Thyroid gland (tissue), 4 donors: ENCODE measurements at regions not wholly inside any gene's neighbourhood (a gene's known extent, or its start where the extent isn't known, plus 50 kb on each side); places are given as distances from the start of the nearest gene placed in this dataset.
"Not testable (repeated sequence)": the region's sequence is repeated elsewhere in the genome, so short reads cannot be mapped to it uniquely, and the experiment has no call there.

ENCODE experiments used
- CTCF ChIP-seq, 6 experiments: fragments of 200-600 bp in 3 of 6; fragments of 450-650 bp in 3 of 6; sonication (generic) in 3 of 6; IDR thresholded peaks; one replicate each; pipeline ENCODE4 v1.5.1; 2016 to 2019; ENCODE audit warnings: antibody characterized with exemption in 6 of 6, mild to moderate bottlenecking in 2 of 6, inconsistent platforms in 1 of 6, moderate library complexity in 1 of 6
- POLR2A ChIP-seq, 2 donors: fragments of 450-650 bp; IDR thresholded peaks; one replicate each; pipeline ENCODE4 v1.6.1; 2017; ENCODE audit warnings: antibody characterized with exemption in 2 of 2, mild to moderate bottlenecking in 2 of 2, moderate library complexity in 1 of 2

GRCh38 chr2:16905325-16905724, 239.7 kb upstream of the CYRIA start:
- TF ChIP-seq CTCF, POLR2A (IDR thresholded peaks at IDR 0.05): not testable (repeated sequence)
